Liver (tissue), 7 donors: ENCODE measurements at regions not wholly inside any gene's neighbourhood (a gene's known extent, or its start where the extent isn't known, plus 50 kb on each side); places are given as distances from the start of the nearest gene placed in this dataset.

ENCODE experiments used
- DNase-seq: peaks from one replicate; pipeline ENCODE4 v3.0.0-alpha.2; 2017; ENCODE audit warnings: low spot score
- H3K27ac ChIP-seq, 2 donors: one replicate each; pipeline ENCODE4 v1.7.0; 2013; ENCODE audit warnings: inconsistent platforms in 2 of 2, low read length in 2 of 2, control low read depth in 1 of 2, low read depth in 1 of 2, mild to moderate bottlenecking in 1 of 2
- H3K27me3 ChIP-seq, 4 donors: one replicate each; pipeline versions ENCODE4 v1.6.1 to v1.7.0; 2013; ENCODE audit warnings: low read length in 3 of 4, inconsistent platforms in 1 of 4, mild to moderate bottlenecking in 1 of 4, moderate library complexity in 1 of 4; ENCODE audit not compliant: control insufficient read depth in 4 of 4, insufficient read depth in 4 of 4
- H3K36me3 ChIP-seq, 4 donors: one replicate each; pipeline versions ENCODE4 v1.6.1 to v1.7.0; 2013; ENCODE audit warnings: low read length in 3 of 4, mild to moderate bottlenecking in 3 of 4, low read depth in 1 of 4, moderate library complexity in 1 of 4; ENCODE audit not compliant: control insufficient read depth in 4 of 4, insufficient read depth in 3 of 4
- H3K4me1 ChIP-seq, 4 donors: one replicate each; pipeline versions ENCODE4 v1.6.1 to v1.7.0; 2013; ENCODE audit warnings: low read length in 3 of 4, mild to moderate bottlenecking in 3 of 4, moderate library complexity in 1 of 4; ENCODE audit not compliant: control insufficient read depth in 4 of 4, insufficient read depth in 4 of 4
- H3K4me3 ChIP-seq, 3 donors: one replicate each; pipeline versions ENCODE4 v1.6.1 to v1.7.0; 2013; ENCODE audit warnings: low read length in 3 of 3, control low read depth in 1 of 3, low read depth in 1 of 3, mild to moderate bottlenecking in 1 of 3
- H3K9ac ChIP-seq, 2 donors: one replicate each; pipeline ENCODE4 v1.7.0; 2013; ENCODE audit warnings: low read length in 2 of 2, mild to moderate bottlenecking in 2 of 2, moderate library complexity in 2 of 2, control low read depth in 1 of 2, low read depth in 1 of 2
- H3K9me3 ChIP-seq, 4 donors: one replicate each; pipeline versions ENCODE4 v1.6.1 to v1.7.0; 2013; ENCODE audit warnings: low read length in 3 of 4; ENCODE audit not compliant: control insufficient read depth in 4 of 4
- ATF3 ChIP-seq: IDR thresholded peaks from 2 replicates; pipeline ENCODE4 v1.6.1; 2016; ENCODE audit warnings: antibody characterized with exemption
- GABPA ChIP-seq, 2 donors: IDR thresholded peaks in 1 of 2; conservative IDR thresholded peaks in 1 of 2; 2 replicates each; pipeline ENCODE4 v1.6.1; 2016; ENCODE audit warnings: antibody characterized with exemption in 2 of 2, mild to moderate bottlenecking in 1 of 2, moderate library complexity in 1 of 2
- HNF4A ChIP-seq, 2 donors: conservative IDR thresholded peaks; 2 replicates each; pipeline ENCODE4 v1.6.1; 2016; ENCODE audit warnings: antibody characterized with exemption in 2 of 2, mild to moderate bottlenecking in 2 of 2
- JUND ChIP-seq, 2 donors: IDR thresholded peaks; 2 replicates each; pipeline ENCODE4 v1.6.1; 2016; ENCODE audit warnings: antibody characterized with exemption in 2 of 2
- MAX ChIP-seq: IDR thresholded peaks from 2 replicates; pipeline ENCODE4 v1.6.1; 2016; ENCODE audit warnings: antibody characterized with exemption
- NR2F2 ChIP-seq: IDR thresholded peaks from 2 replicates; pipeline ENCODE4 v1.6.1; 2016; ENCODE audit warnings: antibody characterized with exemption
- RAD21 ChIP-seq, 2 donors: IDR thresholded peaks; 2 replicates each; pipeline ENCODE4 v1.6.1; 2016; ENCODE audit warnings: antibody characterized with exemption in 2 of 2, mild to moderate bottlenecking in 2 of 2
- RXRA ChIP-seq, 2 donors: IDR thresholded peaks; 2 replicates each; pipeline ENCODE4 v1.6.1; 2017 to 2018; ENCODE audit warnings: antibody characterized with exemption in 2 of 2, mild to moderate bottlenecking in 1 of 2
- SP1 ChIP-seq: IDR thresholded peaks from 2 replicates; pipeline ENCODE4 v1.6.1; 2018; ENCODE audit warnings: antibody characterized with exemption, mild to moderate bottlenecking
- TAF1 ChIP-seq: conservative IDR thresholded peaks from 2 replicates; pipeline ENCODE4 v1.6.1; 2016; ENCODE audit warnings: antibody characterized with exemption, mild to moderate bottlenecking
- YY1 ChIP-seq: IDR thresholded peaks from 2 replicates; pipeline ENCODE4 v1.6.1; 2016; ENCODE audit warnings: antibody characterized with exemption, mild to moderate bottlenecking
- ZBTB33 ChIP-seq: IDR thresholded peaks from 2 replicates; pipeline ENCODE4 v1.6.1; 2016; ENCODE audit warnings: antibody characterized with exemption
- WGBS: extraction: QIAGEN DNeasy Blood & Tissue Kit; methylation state at CpG from one replicate; pipeline ENCODE4 v1.1.7; 2013; 5-methylcytosine and 5-hydroxymethylcytosine counted together
- donor health status: healthy.
- donor health status: healthy.
- donor health status: healthy.
- donor health status: healthy.

DNA sequence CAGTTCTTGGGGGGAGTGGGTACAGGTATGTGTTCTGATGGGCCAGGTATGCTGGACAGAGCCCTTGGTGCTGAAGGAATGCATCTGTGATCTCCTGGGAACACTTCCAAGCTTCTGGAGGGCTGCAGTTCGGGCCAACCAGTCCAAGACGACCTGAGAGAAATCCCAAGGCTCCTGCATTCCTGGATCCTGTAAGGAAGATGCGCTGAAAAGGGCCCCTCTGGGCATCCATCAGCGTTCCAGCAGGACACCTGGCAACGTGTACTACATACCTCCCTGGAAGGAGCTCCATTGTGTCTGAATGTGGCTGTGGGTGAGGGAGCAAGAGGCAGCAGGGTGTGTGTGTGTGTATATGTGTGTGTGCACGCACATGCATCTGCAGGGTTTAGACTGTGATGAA is 144.7 kb downstream of the FAM43A start:
- H3K4me1 ChIP-seq: no peaks in the 10 kb centered on the region
- no peak overlapping the region for H3K9ac ChIP-seq
- no peak overlapping the region for H3K27ac ChIP-seq
- H3K9me3 ChIP-seq: no peaks in the 10 kb centered on the region
- DNase-seq: no peak
- 79% methylated on average over 6 of the region's 6 CpGs for WGBS
- no peaks in the 10 kb centered on the region for H3K27me3 ChIP-seq
- TF ChIP-seq ZBTB33 (no peak), HNF4A (conservative IDR thresholded peaks at IDR 0.05) (no peak), YY1 (no peak), NR2F2 (no peak), TAF1 (no peak), GABPA (IDR thresholded peaks at IDR 0.05 in 1 of 2, conservative IDR thresholded peaks at IDR 0.05 in 1 of 2) (no peak), ATF3 (no peak), JUND (IDR thresholded peaks at IDR 0.05) (no peak), RAD21 (IDR thresholded peaks at IDR 0.05) (no peak)
- no peaks in the 10 kb centered on the region for H3K36me3 ChIP-seq
- H3K4me3 ChIP-seq: no peak overlapping the region

DNA sequence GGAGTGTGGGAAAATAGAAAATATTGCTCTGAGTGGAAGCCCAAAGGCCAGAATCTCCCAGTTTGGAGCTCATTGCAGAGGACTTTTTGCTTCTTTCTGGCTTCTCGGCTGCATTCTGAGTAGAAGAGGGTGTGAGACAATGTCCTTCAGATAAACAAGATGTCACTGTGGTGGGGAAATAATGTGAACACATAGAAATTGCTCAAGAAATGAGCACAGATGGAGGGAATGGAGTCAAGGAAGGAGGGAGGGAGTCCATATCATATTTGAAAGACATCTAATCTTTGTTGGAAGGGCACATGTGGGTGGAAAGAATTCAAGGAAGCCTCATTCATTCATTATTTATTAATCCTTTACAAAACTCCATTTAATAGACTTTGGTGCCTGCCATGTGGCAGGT is 145.3 kb downstream of the FAM43A start:
- H3K4me3 ChIP-seq: no peak overlapping the region

More for the DNA sequence above, 145.3 kb downstream of the FAM43A start:
- H3K4me1 ChIP-seq: no peaks in the 10 kb centered on the region
- H3K27me3 ChIP-seq: no peaks in the 10 kb centered on the region
- H3K9me3 ChIP-seq: no peaks in the 10 kb centered on the region
- no peaks in the 10 kb centered on the region for H3K36me3 ChIP-seq
- DNase-seq: no peak
- H3K27ac ChIP-seq: no peak overlapping the region
- no peak overlapping the region for H3K9ac ChIP-seq
- 91% methylated on average over 1 of the region's 1 CpG for WGBS
- TF ChIP-seq ZBTB33 (no peak), ATF3 (no peak), RXRA (IDR thresholded peaks at IDR 0.05) (no peak), MAX (no peak), GABPA (IDR thresholded peaks at IDR 0.05 in 1 of 2, conservative IDR thresholded peaks at IDR 0.05 in 1 of 2) (no peak), HNF4A (conservative IDR thresholded peaks at IDR 0.05) (no peak), JUND (IDR thresholded peaks at IDR 0.05) (no peak), SP1 (no peak)
